NCI-H345 treated with DMSO at 0.1 percent for 48 hours (cell line): ENCODE measurements at regions not wholly inside any gene's neighbourhood (a gene's known extent, or its start where the extent isn't known, plus 50 kb on each side); places are given as distances from the start of the nearest gene placed in this dataset.
"Not testable (repeated sequence)": the region's sequence is repeated elsewhere in the genome, so short reads cannot be mapped to it uniquely, and the experiment has no call there.

Source experiments
- DNase-seq: peaks from one replicate; lab custom pipeline; 2025; ENCODE audit not compliant: unreplicated experiment; lab: John Stamatoyannopoulos, UW

GRCh38 chr2:83339942-83340341 is 1119.1 kb downstream of the SUCLG1 start:
- DNase-seq: not testable (repeated sequence)

GRCh38 chr2:83331810-83332209 is 1127.3 kb downstream of the SUCLG1 start:
- DNase-seq: no peak

- DNase-seq: no peak
Measured at GRCh38 chr2:83323038-83323437, 1136.0 kb downstream of the SUCLG1 start.

- no peak for DNase-seq
Measured at GRCh38 chr2:83320053-83320452, 1139.0 kb downstream of the SUCLG1 start.

GRCh38 chr2:83305758-83306378 is 1153.2 kb downstream of the SUCLG1 start:
- no peak for DNase-seq

GRCh38 chr2:83291083-83291482 is 1168.0 kb downstream of the SUCLG1 start:
- no peak for DNase-seq

GRCh38 chr2:83282841-83283240 is 1176.2 kb downstream of the SUCLG1 start:
- DNase-seq: no peak

- DNase-seq: no peak
Measured at GRCh38 chr2:83282043-83282795, 1176.9 kb downstream of the SUCLG1 start.

GRCh38 chr2:83280391-83280790 is 1178.7 kb downstream of the SUCLG1 start:
- DNase-seq: no peak

- no peak for DNase-seq
Measured at GRCh38 chr2:83273322-83273721, 1185.8 kb downstream of the SUCLG1 start.

GRCh38 chr2:83261591-83262136 is 1197.4 kb downstream of the SUCLG1 start:
- DNase-seq: no peak

GRCh38 chr2:83253848-83254247 is 1205.2 kb downstream of the SUCLG1 start:
- DNase-seq: no peak

GRCh38 chr2:83251321-83251872 is 1207.7 kb downstream of the SUCLG1 start:
- DNase-seq: no peak

- DNase-seq: not testable (repeated sequence)
Measured at GRCh38 chr2:83245806-83246537, 1213.1 kb downstream of the SUCLG1 start.

- no peak for DNase-seq
Measured at GRCh38 chr2:83240611-83241010, 1218.5 kb downstream of the SUCLG1 start.

- no peak for DNase-seq
Measured at GRCh38 chr2:83238111-83238510, 1221.0 kb downstream of the SUCLG1 start.

- DNase-seq: no peak
Measured at GRCh38 chr2:83234246-83234645, 1224.8 kb downstream of the SUCLG1 start.

- DNase-seq: no peak
Measured at GRCh38 chr2:83233781-83234180, 1225.3 kb downstream of the SUCLG1 start.

- DNase-seq: no peak
Measured at GRCh38 chr2:83233326-83233725, 1225.8 kb downstream of the SUCLG1 start.

- DNase-seq: no peak
Measured at GRCh38 chr2:83229443-83229842, 1229.6 kb downstream of the SUCLG1 start.

GRCh38 chr2:83224591-83225200 is 1234.4 kb downstream of the SUCLG1 start:
- DNase-seq: no peak
